ENCODE measurements at regions not wholly inside any gene's neighbourhood (a gene's known extent, or its start where the extent isn't known, plus 50 kb on each side); places are given as distances from the start of the nearest gene placed in this dataset.
"Not testable (repeated sequence)": the region's sequence is repeated elsewhere in the genome, so short reads cannot be mapped to it uniquely, and the experiment has no call there.

DNA sequence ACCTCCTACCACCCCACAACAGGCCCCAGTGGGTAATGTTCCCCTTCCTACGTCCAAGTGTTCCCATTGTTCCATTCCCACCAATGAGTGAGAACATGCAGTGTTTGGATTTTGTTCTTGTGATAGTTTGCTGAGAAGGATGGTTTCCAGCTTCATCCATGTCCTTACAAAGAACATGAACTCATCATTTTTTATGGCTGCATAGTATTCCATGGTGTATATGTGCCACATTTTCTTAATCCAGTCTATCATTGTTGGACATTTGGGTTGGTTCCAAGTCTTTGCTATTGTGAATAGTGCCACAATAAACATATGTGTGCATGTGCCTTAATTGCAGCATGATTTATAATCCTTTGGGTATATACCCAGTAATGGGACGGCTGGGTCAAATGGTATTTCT, 81.6 kb downstream of the P2RY10 start:
- not testable (repeated sequence) for H3K27ac ChIP-seq

DNA sequence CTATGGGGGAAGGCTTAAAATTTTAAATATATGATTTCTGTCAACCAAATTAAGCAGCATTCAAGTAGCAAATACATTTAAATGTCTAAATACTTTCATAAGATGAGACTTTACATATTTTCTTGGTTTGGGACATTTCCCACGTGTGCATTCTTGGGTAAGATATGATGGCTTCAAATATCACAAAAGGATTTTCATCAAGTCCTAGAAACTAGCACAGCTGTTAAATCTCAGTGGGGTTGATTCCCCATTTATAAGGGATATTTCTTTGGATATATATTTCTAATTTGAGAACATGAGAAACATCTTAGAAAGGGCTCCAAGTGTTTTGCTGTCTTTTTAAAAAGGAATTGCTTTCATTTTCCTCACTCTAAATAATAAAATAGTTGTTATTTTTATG, 90.2 kb downstream of the P2RY10 start:
- TF ChIP-seq ZFX (IDR thresholded peaks at IDR 0.05; ENCODE audit: borderline replicate concordance) = no peak
- TF ChIP-seq, protein P1, sequence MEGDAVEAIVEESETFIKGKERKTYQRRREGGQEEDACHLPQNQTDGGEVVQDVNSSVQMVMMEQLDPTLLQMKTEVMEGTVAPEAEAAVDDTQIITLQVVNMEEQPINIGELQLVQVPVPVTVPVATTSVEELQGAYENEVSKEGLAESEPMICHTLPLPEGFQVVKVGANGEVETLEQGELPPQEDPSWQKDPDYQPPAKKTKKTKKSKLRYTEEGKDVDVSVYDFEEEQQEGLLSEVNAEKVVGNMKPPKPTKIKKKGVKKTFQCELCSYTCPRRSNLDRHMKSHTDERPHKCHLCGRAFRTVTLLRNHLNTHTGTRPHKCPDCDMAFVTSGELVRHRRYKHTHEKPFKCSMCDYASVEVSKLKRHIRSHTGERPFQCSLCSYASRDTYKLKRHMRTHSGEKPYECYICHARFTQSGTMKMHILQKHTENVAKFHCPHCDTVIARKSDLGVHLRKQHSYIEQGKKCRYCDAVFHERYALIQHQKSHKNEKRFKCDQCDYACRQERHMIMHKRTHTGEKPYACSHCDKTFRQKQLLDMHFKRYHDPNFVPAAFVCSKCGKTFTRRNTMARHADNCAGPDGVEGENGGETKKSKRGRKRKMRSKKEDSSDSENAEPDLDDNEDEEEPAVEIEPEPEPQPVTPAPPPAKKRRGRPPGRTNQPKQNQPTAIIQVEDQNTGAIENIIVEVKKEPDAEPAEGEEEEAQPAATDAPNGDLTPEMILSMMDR (IDR thresholded peaks at IDR 0.05) = no peak
- no peak overlapping the region for H3K27ac ChIP-seq

DNA sequence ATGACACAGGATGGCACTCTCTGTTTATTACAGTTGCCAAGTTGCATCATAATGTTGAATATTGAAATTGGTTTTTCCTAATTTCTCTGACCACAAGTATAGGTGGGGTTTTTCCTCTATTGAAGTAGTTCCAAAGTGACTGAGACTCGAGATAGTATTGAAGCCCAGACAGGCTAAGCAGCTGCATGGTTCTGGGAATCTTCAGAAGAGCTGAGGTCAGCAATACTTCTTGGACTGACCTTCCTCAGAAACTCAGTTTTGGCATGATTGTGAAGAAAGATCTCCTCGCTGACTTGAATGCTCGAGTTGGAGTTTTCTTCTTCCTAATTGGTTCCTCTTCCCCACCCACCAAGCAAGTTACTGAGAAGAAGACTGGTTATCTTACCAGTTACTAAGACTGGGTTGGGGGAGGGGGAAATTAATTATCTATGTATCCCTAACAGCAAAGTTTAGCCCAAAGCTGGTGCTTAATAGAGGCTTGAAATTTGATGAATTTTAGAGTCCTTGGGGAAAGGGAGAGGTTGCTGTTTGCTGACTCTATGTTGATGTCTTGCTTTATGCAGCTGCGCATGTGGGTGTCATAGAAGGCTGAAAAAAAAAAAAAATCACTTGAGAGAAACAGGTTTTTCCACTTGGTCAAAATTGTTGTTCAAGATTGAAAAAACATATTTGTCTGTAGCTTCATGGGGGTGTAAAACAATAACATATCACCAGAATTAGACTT, 91.1 kb downstream of the P2RY10 start:
- H3K27ac ChIP-seq = no peak overlapping the region
- TF ChIP-seq, protein P1 (IDR thresholded peaks at IDR 0.05) = no peak
- TF ChIP-seq ZFX (IDR thresholded peaks at IDR 0.05; ENCODE audit: borderline replicate concordance) = no peak

DNA sequence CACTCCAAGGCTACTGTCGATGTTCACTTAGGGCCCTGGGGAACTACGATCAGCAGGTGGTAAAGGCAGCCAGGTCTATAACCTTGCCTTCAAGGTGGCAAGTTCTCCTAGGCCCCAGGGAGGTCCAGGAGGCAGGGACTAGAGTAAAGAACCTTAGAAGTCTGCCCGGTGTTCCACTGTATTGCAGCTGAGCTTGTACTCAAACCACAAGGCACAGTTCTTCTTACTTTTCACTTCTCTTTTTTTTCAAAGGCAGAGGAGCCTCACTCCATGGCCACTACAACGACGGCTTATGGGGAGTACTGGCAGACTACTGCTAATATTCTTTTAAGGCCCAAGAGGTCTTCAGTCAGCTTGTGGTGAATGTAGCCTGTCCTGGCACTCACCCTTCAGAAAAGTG, 78.8 kb upstream of the GPR174 start:
- TF ChIP-seq, protein P1 (IDR thresholded peaks at IDR 0.05) = no peak
- no peak for TF ChIP-seq ZFX (IDR thresholded peaks at IDR 0.05; ENCODE audit: borderline replicate concordance)

DNA sequence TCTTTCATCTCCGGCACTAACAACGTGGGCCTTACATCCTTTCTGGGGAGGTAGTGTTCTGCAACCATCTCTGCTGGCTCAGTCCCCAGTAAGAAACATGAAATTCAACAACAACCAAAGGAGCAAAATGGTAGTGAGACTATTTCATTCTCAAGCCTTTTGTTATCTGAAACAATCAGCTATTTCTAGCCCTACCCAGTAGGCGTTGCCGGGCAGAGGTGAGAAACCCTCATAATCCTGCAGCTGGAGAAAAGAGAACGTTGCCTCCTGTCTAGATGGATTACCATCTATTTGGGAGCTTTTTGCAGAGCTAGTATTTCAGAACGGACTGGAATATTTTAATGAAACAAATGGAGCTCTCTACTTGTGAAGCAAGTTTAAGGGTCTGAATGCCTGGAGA, 66.4 kb upstream of the GPR174 start:
- H3K27ac ChIP-seq = no peak overlapping the region
- TF ChIP-seq, protein P1 (IDR thresholded peaks at IDR 0.05) = no peak
- no peak for TF ChIP-seq ZFX (IDR thresholded peaks at IDR 0.05; ENCODE audit: borderline replicate concordance)

More for the DNA sequence above, 78.8 kb upstream of the GPR174 start:
- H3K27ac ChIP-seq = no peak overlapping the region

DNA sequence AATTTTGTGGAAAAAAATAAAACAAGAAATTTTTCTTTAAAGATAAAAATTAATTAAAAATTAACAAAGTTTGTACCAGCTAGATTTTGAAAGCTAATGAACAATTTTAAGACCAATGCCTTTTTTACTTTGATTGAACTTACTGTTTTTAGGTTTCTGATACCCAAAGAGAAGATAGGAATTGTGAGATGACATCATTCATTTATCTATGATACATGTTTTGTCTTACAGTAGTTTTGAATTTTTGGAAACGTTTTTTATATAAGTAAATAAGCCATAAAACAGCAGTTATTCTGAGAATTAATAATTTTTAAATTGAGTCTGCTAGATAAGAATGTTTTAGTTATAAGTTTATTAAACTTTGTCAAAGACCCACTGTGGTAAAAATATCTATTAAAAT, 65.0 kb upstream of the GPR174 start:
- H3K27ac ChIP-seq = no peak overlapping the region
- TF ChIP-seq, protein P1 (IDR thresholded peaks at IDR 0.05) = no peak
- TF ChIP-seq ZFX (IDR thresholded peaks at IDR 0.05; ENCODE audit: borderline replicate concordance) = no peak

DNA sequence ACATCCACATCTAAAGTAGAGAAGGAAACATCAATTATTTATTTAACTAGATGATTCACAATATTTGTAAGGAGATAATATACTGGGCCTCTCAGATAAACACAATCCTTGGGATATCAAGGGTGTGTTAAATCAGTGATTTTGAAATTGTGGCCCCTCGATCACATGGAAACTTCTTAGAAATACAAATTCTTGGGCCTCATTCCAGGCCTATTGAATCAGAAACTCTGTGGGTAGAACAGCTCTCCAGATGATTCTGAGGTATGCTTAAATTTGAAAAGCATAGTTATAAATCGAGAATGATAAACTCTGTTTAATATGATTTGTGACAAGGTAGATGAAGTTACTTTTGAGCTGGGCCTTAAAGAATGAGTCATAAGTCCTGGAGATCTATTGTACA, 64.3 kb upstream of the GPR174 start:
- TF ChIP-seq, protein P1 (IDR thresholded peaks at IDR 0.05) = no peak
- H3K27ac ChIP-seq = no peak overlapping the region

All from 22Rv1 (cell line).